Epidermal melanocyte (primary cell): ENCODE measurements at regions not wholly inside any gene's neighbourhood (a gene's known extent, or its start where the extent isn't known, plus 50 kb on each side); places are given as distances from the start of the nearest gene placed in this dataset.

Source experiments
- DNase-seq: peaks from one replicate; pipeline ENCODE4 v3.0.0; 2011; ENCODE audit warnings: low spot score; ENCODE audit not compliant: insufficient read length

- DNase-seq, result no peak
Measured at GRCh38 chr3:180284331-180285110, 247.8 kb upstream of the PEX5L start.

- no peak for DNase-seq
Measured at GRCh38 chr3:180287703-180288102, 251.0 kb upstream of the PEX5L start.

- DNase-seq, result no peak
Measured at GRCh38 chr3:180288816-180289215, 252.1 kb upstream of the PEX5L start.

GRCh38 chr3:180290300-180290699 lies 253.6 kb upstream of the PEX5L start:
- no peak for DNase-seq

GRCh38 chr3:180294282-180295027 lies 257.7 kb upstream of the PEX5L start:
- DNase-seq, result no peak

- no peak for DNase-seq
Measured at GRCh38 chr3:180295811-180296210, 259.1 kb upstream of the PEX5L start.

GRCh38 chr3:180296971-180297370 lies 260.2 kb upstream of the PEX5L start:
- no peak for DNase-seq

GRCh38 chr3:180306155-180306554 lies 269.4 kb upstream of the PEX5L start:
- DNase-seq, result no peak

GRCh38 chr3:180306691-180307090 lies 270.0 kb upstream of the PEX5L start:
- peak; percentile 27 for DNase-seq

GRCh38 chr3:180311242-180311641 lies 274.5 kb upstream of the PEX5L start:
- DNase-seq, result no peak

- no peak for DNase-seq
Measured at GRCh38 chr3:180316321-180316720, 279.6 kb upstream of the PEX5L start.

- no peak for DNase-seq
Measured at GRCh38 chr3:180319461-180319860, 282.5 kb upstream of the TTC14 start.

GRCh38 chr3:180320631-180321030 lies 281.3 kb upstream of the TTC14 start:
- DNase-seq, result no peak

GRCh38 chr3:180321534-180321933 lies 280.4 kb upstream of the TTC14 start:
- no peak for DNase-seq

GRCh38 chr3:180322829-180323228 lies 279.1 kb upstream of the TTC14 start:
- DNase-seq, result no peak

GRCh38 chr3:180324791-180325190 lies 277.2 kb upstream of the TTC14 start:
- no peak for DNase-seq

GRCh38 chr3:180325533-180325932 lies 276.4 kb upstream of the TTC14 start:
- DNase-seq, result no peak

- no peak for DNase-seq
Measured at GRCh38 chr3:180325958-180326357, 276.0 kb upstream of the TTC14 start.

GRCh38 chr3:180329187-180329586 lies 272.8 kb upstream of the TTC14 start:
- no peak for DNase-seq

- no peak for DNase-seq
Measured at GRCh38 chr3:180329847-180330246, 272.1 kb upstream of the TTC14 start.

GRCh38 chr3:180330440-180330839 lies 271.5 kb upstream of the TTC14 start:
- no peak for DNase-seq

- DNase-seq, result no peak
Measured at GRCh38 chr3:180332608-180333007, 269.4 kb upstream of the TTC14 start.

- DNase-seq, result no peak
Measured at GRCh38 chr3:180335050-180335449, 266.9 kb upstream of the TTC14 start.
